GM21360 (cell line): ENCODE measurements at regions not wholly inside any gene's neighbourhood (a gene's known extent, or its start where the extent isn't known, plus 50 kb on each side); places are given as distances from the start of the nearest gene placed in this dataset.

Experiments used
- ATAC-seq: cut with Tn5 transposase; IDR thresholded peaks from one replicate; pipeline ENCODE4 v1.9.1; 2021; ENCODE audit warnings: mild to moderate bottlenecking, moderate library complexity; ENCODE audit not compliant: unreplicated experiment

- no peak for ATAC-seq
These were observed 443.0 kb downstream of the GPM6A start for GRCh38 chr4:175369087-175369486.

GRCh38 chr4:175371091-175371490 lies 441.0 kb downstream of the GPM6A start:
- ATAC-seq, result no peak

- ATAC-seq, result no peak
These were observed 439.0 kb downstream of the GPM6A start for GRCh38 chr4:175373031-175373430.

GRCh38 chr4:175374459-175374858 lies 437.6 kb downstream of the GPM6A start:
- no peak for ATAC-seq

- ATAC-seq, result no peak
These were observed 435.6 kb downstream of the GPM6A start for GRCh38 chr4:175376287-175376977.

GRCh38 chr4:175377203-175377602 lies 434.9 kb downstream of the GPM6A start:
- no peak for ATAC-seq

GRCh38 chr4:175378372-175378771 lies 433.7 kb downstream of the GPM6A start:
- no peak for ATAC-seq

GRCh38 chr4:175380841-175381240 lies 431.2 kb downstream of the GPM6A start:
- no peak for ATAC-seq

- no peak for ATAC-seq
These were observed 426.3 kb downstream of the GPM6A start for GRCh38 chr4:175385797-175386196.

GRCh38 chr4:175386776-175387507 lies 425.1 kb downstream of the GPM6A start:
- ATAC-seq, result no peak

- ATAC-seq, result no peak
These were observed 417.9 kb downstream of the GPM6A start for GRCh38 chr4:175394208-175394607.

GRCh38 chr4:175405961-175406360 lies 406.1 kb downstream of the GPM6A start:
- no peak for ATAC-seq

GRCh38 chr4:175407926-175408325 lies 404.1 kb downstream of the GPM6A start:
- ATAC-seq, result no peak

- no peak for ATAC-seq
These were observed 400.8 kb downstream of the GPM6A start for GRCh38 chr4:175411251-175411650.

GRCh38 chr4:175412161-175412560 lies 399.9 kb downstream of the GPM6A start:
- no peak for ATAC-seq

GRCh38 chr4:175412746-175413145 lies 399.3 kb downstream of the GPM6A start:
- no peak for ATAC-seq

- no peak for ATAC-seq
These were observed 398.5 kb downstream of the GPM6A start for GRCh38 chr4:175413561-175413960.

GRCh38 chr4:175414602-175415001 lies 397.5 kb downstream of the GPM6A start:
- no peak for ATAC-seq

GRCh38 chr4:175418516-175418915 lies 393.5 kb downstream of the GPM6A start:
- ATAC-seq, result no peak

- no peak for ATAC-seq
These were observed 392.8 kb downstream of the GPM6A start for GRCh38 chr4:175419236-175419718.

- ATAC-seq, result no peak
These were observed 390.6 kb downstream of the GPM6A start for GRCh38 chr4:175421506-175421905.

- no peak for ATAC-seq
These were observed 389.7 kb downstream of the GPM6A start for GRCh38 chr4:175422331-175422730.
